PFSK-1 (cell line): ENCODE measurements at regions not wholly inside any gene's neighbourhood (a gene's known extent, or its start where the extent isn't known, plus 50 kb on each side); places are given as distances from the start of the nearest gene placed in this dataset.

Experiments
- FOXP2 ChIP-seq: optimal IDR thresholded peaks from 2 replicates; pipeline ENCODE3; 2011; ENCODE audit warnings: borderline replicate concordance, control low read depth, inconsistent platforms; ENCODE audit not compliant: insufficient read depth; ENCODE audit errors: extremely low read length, extremely low read depth
- POLR2AphosphoS5 ChIP-seq: IDR thresholded peaks from 2 replicates; pipeline ENCODE4 v1.6.1; 2012; ENCODE audit warnings: low read depth, mild to moderate bottlenecking, control low read depth, low read length, moderate library complexity
- SIN3A ChIP-seq: IDR thresholded peaks from 2 replicates; pipeline ENCODE4 v1.6.1; 2012; ENCODE audit warnings: mild to moderate bottlenecking, low read length, moderate library complexity, borderline replicate concordance; ENCODE audit not compliant: insufficient read depth
- TAF1 ChIP-seq: IDR thresholded peaks from 2 replicates; pipeline ENCODE4 v1.6.1; 2012; ENCODE audit warnings: low read length, control low read depth, borderline replicate concordance; ENCODE audit not compliant: insufficient read depth
- TF ChIP-seq, protein P1 (sequence below), 2 experiments: IDR thresholded peaks; 2 replicates each; pipeline versions ENCODE4 v1.6.1 to v1.8.0; 2011 to 2012; ENCODE audit warnings: low read depth in 2 of 2, low read length in 2 of 2, control low read depth in 1 of 2, inconsistent platforms in 1 of 2, mild to moderate bottlenecking in 1 of 2, moderate library complexity in 1 of 2; ENCODE audit not compliant: insufficient read depth in 1 of 2

GRCh38 chr5:57779383-57780223, 297.0 kb upstream of the ACTBL2 start:
- no peak for TF ChIP-seq POLR2AphosphoS5
- TF ChIP-seq, protein P1, sequence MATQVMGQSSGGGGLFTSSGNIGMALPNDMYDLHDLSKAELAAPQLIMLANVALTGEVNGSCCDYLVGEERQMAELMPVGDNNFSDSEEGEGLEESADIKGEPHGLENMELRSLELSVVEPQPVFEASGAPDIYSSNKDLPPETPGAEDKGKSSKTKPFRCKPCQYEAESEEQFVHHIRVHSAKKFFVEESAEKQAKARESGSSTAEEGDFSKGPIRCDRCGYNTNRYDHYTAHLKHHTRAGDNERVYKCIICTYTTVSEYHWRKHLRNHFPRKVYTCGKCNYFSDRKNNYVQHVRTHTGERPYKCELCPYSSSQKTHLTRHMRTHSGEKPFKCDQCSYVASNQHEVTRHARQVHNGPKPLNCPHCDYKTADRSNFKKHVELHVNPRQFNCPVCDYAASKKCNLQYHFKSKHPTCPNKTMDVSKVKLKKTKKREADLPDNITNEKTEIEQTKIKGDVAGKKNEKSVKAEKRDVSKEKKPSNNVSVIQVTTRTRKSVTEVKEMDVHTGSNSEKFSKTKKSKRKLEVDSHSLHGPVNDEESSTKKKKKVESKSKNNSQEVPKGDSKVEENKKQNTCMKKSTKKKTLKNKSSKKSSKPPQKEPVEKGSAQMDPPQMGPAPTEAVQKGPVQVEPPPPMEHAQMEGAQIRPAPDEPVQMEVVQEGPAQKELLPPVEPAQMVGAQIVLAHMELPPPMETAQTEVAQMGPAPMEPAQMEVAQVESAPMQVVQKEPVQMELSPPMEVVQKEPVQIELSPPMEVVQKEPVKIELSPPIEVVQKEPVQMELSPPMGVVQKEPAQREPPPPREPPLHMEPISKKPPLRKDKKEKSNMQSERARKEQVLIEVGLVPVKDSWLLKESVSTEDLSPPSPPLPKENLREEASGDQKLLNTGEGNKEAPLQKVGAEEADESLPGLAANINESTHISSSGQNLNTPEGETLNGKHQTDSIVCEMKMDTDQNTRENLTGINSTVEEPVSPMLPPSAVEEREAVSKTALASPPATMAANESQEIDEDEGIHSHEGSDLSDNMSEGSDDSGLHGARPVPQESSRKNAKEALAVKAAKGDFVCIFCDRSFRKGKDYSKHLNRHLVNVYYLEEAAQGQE (IDR thresholded peaks at IDR 0.05; ENCODE audit: insufficient read depth in 1 of 2, low read depth in 2 of 2, low read length in 2 of 2) = no peak
- no peak for TF ChIP-seq SIN3A
- no peak for TF ChIP-seq TAF1
- TF ChIP-seq FOXP2 = no peak
